VCaP (cell line): ENCODE measurements at regions not wholly inside any gene's neighbourhood (a gene's known extent, or its start where the extent isn't known, plus 50 kb on each side); places are given as distances from the start of the nearest gene placed in this dataset.
"Not testable (repeated sequence)": the region's sequence is repeated elsewhere in the genome, so short reads cannot be mapped to it uniquely, and the experiment has no call there.

Experiments
- H3K27ac ChIP-seq: fragments of 450-650 bp; 2 replicates; pipeline ENCODE4 v1.5.1; 2017
- TF ChIP-seq, protein P1 (sequence below): fragments of 450-650 bp; conservative IDR thresholded peaks from 2 replicates; pipeline ENCODE4 v1.5.1; 2017; ENCODE audit warnings: mild to moderate bottlenecking, moderate library complexity

DNA sequence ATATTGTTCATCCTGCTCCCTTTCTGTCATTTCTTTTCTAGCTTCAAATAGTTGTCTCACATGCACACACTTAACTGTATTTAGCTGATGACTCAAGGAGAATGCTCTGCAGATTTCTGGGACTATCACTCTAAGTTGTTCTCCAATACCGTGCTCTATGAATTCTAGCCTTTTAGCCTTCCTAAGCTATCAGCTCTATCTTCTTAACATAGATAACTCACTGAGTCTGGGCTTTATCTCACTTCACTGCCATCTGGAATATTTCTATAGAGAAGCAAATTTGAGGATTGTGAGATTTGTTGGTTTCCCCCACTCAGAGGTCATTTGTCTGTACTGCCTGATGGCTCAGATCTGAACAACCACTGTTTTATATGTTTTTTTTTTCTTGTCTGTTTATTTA is 369.7 kb downstream of the TUSC1 start:
- no peak overlapping the region for H3K27ac ChIP-seq
- TF ChIP-seq, protein P1, sequence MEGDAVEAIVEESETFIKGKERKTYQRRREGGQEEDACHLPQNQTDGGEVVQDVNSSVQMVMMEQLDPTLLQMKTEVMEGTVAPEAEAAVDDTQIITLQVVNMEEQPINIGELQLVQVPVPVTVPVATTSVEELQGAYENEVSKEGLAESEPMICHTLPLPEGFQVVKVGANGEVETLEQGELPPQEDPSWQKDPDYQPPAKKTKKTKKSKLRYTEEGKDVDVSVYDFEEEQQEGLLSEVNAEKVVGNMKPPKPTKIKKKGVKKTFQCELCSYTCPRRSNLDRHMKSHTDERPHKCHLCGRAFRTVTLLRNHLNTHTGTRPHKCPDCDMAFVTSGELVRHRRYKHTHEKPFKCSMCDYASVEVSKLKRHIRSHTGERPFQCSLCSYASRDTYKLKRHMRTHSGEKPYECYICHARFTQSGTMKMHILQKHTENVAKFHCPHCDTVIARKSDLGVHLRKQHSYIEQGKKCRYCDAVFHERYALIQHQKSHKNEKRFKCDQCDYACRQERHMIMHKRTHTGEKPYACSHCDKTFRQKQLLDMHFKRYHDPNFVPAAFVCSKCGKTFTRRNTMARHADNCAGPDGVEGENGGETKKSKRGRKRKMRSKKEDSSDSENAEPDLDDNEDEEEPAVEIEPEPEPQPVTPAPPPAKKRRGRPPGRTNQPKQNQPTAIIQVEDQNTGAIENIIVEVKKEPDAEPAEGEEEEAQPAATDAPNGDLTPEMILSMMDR = no peak

DNA sequence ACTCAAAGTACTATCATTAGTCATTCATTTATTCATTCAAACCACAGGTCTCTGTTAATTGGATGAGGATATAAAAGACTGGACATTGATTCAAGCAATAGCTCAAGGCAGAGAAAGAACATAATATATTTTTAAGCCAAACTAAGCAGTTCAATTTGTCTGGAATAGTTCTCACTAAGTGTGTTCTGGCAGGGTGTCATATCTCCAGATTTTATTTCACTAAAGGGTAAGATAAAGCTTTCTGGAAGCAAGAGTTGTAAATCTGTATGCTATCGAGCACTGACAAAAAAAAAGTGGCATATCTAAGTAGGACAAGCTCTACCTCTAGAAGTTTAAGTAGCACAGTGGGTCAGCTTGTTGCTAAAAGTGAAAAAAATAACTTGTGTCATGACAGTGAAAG is 375.6 kb downstream of the TUSC1 start:
- TF ChIP-seq, protein P1 = no peak

DNA sequence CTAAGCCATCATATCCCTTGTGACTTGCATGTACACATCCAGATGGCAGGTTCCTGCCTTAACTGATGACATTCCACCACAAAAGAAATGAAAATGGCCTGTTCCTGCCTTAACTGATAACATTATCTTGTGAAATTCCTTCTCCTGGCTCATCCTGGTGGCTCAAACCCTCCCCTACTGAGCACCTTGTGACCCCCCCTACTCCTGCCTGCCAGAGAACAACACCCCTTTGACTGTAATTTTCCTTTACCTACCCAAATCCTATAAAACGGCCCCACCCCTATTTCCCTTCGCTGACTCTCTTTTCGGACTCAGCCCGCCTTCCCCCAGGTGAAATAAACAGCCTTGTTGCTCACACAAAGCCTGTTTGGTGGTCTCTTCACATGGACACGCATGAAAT is 390.0 kb downstream of the TUSC1 start:
- H3K27ac ChIP-seq = not testable (repeated sequence)

More for the DNA sequence above, 375.6 kb downstream of the TUSC1 start:
- no peak overlapping the region for H3K27ac ChIP-seq

DNA sequence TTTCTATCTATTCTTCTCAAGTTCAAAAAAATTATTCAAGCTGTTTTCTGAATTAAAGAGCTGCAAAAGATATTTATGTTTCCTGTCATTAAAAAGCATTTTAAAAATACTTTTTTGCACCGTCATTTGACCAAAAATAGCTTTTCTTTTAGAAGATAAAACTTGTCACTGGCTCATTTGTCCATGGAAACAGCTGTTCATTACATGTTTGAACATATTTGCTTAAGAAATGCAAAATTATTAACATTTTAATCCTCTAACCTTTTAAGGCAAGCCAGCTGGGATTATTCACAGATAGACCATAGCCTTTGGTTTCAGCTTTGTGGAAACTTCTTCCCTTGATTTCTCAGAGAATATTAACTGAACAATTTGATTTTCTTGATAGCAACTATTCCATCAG is 393.9 kb downstream of the TUSC1 start:
- TF ChIP-seq, protein P1 = no peak
- no peak overlapping the region for H3K27ac ChIP-seq

DNA sequence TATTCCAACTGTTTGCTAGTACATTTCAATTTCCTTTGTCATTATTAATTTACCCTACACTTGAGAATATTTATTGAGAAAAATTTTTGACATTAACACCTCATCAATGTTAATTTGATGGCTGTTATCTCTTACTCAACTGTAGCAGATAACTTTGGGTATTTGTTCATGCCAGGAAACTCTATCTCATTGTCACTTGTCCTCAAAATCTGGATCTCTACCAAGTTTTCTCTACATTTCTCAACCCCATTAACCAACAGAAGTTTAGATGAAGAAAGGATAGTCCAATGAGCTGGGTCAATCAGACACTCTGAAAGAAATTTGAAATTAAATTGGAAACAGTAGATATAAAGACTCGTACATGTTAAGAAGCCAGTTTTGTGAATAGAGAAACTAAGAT is 395.3 kb downstream of the TUSC1 start:
- TF ChIP-seq, protein P1 = no peak

DNA sequence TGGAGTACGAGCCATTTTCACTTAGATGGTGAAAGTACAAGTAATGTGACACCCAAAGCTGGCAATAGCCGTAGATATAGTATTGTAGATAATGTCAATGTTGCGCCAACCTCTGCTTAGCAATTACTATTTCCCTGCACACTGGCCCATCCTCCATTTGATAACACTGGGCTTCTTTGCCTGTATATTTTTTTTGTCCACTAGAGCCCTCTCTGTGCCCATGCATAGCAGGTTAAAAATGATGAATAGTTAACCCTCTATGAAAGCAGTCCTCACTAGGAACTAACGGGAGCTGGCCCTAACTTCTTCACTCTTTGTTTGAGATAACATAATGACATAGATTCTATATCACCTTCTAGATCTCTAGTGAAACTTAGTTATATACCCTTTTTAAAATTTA is 416.8 kb downstream of the TUSC1 start:
- no peak overlapping the region for H3K27ac ChIP-seq
- TF ChIP-seq, protein P1 = peak; percentile 41

More for the DNA sequence above, 395.3 kb downstream of the TUSC1 start:
- H3K27ac ChIP-seq = no peak overlapping the region

DNA sequence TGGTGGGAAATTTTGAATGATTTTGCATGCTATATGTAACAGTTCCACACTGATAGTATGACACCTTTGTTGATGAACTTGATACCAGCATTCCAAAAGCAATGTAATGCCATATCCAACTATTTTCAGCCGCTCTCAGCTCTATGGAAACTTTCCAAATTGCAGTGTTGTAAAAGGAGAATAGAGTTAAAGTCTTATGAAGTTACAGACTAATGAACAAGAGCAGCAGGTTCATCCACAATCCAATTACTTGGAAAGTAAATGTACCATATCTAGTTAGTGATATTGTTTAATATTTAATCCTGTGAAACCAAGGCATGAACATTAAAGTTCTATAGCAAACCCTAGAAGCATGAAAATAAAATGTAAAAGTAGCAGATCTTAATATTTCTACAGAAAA is 418.2 kb downstream of the TUSC1 start:
- TF ChIP-seq, protein P1 = no peak
- H3K27ac ChIP-seq = no peak overlapping the region

DNA sequence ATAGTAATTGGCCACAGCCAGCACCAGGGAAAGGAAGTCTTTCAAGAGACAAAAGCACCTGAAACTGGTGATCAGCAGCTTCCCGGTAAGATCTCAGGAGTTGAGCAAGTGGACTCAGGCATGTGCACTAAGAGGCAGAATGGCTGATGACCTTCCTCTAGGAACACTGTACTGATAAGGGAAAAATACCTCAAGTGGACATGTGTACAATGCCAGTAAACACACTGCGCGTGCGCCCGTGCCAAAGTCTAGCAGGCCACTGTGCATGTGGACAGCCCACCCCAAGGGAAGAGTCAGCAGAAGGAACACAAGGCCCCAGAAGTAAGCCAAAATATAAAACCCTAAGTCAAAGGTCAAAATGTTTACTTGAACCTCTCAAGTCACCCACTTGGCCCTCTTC is 423.0 kb downstream of the TUSC1 start:
- H3K27ac ChIP-seq = no peak overlapping the region
- TF ChIP-seq, protein P1 = no peak
